ENCODE measurements at regions not wholly inside any gene's neighbourhood (a gene's known extent, or its start where the extent isn't known, plus 50 kb on each side); places are given as distances from the start of the nearest gene placed in this dataset.

DNA sequence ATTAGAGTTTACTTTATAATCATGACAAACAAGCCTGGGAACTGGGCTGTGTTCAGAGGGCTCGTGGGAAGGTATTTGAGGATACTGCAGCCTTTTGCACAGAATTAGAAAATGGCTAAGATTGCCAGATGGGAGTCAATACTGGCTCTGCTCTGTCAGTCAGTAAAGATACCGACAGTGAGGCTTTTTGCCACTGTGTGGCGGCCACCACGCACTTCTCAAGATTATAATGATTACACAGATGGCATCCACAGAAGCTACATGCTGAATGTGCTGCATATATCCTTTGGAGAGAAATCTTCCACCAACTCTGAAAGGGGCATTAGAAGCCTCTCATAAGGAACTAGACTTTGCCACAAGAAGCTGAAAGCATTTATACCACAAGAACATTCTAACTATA lies 213.4 kb upstream of the PTBP2 start:
- Histone ChIP-seq H3K9me3 (peaks cover 0 to 4% (median 0%) of the 10 kb centered on the region in 4 donors), H3K36me3 (no peaks in the 10 kb centered on the region), H3K4me1 (peaks cover 0 to 9% (median 0%) of the 10 kb centered on the region in 4 donors), H3K27me3 (no peaks in the 10 kb centered on the region), H3K4me3 (no peak overlapping the region), H3K27ac (replicated peaks in 1 of 4) (no peak overlapping the region)
- intact Hi-C loops (cut with DNase I) = no loop called here
- TF ChIP-seq POLR2A (IDR thresholded peaks at IDR 0.05; ENCODE audit: low read depth) (no peak), EP300 (IDR thresholded peaks at IDR 0.05) (no peak), POLR2AphosphoS5 (IDR thresholded peaks at IDR 0.05) (no peak)
- TF ChIP-seq, protein P1, sequence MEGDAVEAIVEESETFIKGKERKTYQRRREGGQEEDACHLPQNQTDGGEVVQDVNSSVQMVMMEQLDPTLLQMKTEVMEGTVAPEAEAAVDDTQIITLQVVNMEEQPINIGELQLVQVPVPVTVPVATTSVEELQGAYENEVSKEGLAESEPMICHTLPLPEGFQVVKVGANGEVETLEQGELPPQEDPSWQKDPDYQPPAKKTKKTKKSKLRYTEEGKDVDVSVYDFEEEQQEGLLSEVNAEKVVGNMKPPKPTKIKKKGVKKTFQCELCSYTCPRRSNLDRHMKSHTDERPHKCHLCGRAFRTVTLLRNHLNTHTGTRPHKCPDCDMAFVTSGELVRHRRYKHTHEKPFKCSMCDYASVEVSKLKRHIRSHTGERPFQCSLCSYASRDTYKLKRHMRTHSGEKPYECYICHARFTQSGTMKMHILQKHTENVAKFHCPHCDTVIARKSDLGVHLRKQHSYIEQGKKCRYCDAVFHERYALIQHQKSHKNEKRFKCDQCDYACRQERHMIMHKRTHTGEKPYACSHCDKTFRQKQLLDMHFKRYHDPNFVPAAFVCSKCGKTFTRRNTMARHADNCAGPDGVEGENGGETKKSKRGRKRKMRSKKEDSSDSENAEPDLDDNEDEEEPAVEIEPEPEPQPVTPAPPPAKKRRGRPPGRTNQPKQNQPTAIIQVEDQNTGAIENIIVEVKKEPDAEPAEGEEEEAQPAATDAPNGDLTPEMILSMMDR (IDR thresholded peaks at IDR 0.05) = no peak
- no peak for DNase-seq (ENCODE audit: extremely low spot score)
- WGBS = 80% methylated on average over 4 of the region's 4 CpGs

DNA sequence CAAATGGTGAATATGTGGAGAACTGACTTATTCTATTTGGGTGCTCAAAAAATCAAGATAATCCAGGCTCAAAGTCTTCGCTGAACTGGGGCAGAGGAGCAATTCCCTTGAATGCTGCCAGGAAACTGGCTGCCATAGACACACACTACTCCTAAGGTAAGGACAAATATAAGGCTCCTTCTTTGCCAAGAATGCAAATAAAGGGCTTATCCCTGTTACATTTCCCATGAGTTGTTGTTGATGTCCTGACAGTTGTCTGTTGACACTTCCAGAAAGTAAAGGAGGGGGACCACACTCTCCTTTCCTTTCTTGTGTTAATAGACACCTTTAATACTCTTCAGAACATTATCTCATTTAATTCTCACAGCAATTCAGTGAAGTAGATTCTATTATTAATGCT lies 212.2 kb upstream of the PTBP2 start:
- WGBS = 83% methylated on average over 1 of the region's 1 CpG
- Histone ChIP-seq H3K9me3 (no peaks in the 10 kb centered on the region), H3K36me3 (no peaks in the 10 kb centered on the region), H3K4me3 (no peak overlapping the region), H3K27me3 (no peaks in the 10 kb centered on the region), H3K4me1 (peaks cover 0 to 17% (median 0%) of the 10 kb centered on the region in 4 donors), H3K27ac (replicated peaks in 1 of 4) (no peak overlapping the region)
- intact Hi-C loops (cut with DNase I) = no loop called here
- DNase-seq (ENCODE audit: extremely low spot score) = no peak
- TF ChIP-seq POLR2A (IDR thresholded peaks at IDR 0.05; ENCODE audit: low read depth) = no peak
- TF ChIP-seq POLR2AphosphoS5 (IDR thresholded peaks at IDR 0.05) = no peak
- no peak for TF ChIP-seq EP300 (IDR thresholded peaks at IDR 0.05)
- TF ChIP-seq, protein P1 (IDR thresholded peaks at IDR 0.05) = no peak

DNA sequence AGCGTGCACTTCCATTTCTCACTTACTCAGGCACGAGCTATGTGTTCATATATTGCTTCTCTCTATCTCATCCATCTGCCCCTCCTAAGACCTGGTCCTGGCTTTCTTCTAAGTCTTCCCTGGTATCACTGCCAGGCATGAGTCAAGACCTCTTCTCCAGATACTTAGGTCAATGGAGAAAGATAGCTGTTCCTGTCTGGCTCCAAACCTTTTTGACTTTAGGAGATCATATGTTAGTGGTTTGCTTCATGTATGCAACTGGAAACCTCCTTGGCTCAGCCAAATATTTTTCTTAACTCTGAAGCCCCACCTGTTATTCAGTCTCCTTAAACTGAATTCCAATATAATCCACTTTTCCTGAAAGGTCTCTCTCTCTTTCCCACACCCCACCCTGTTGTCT lies 211.6 kb upstream of the PTBP2 start:
- no peak overlapping the region for H3K4me3 ChIP-seq
- WGBS = 92% methylated on average over 2 of the region's 2 CpGs
- DNase-seq (ENCODE audit: extremely low spot score) = no peak
- H3K36me3 ChIP-seq = no peaks in the 10 kb centered on the region
- intact Hi-C loops (cut with DNase I) = no loop called here
- TF ChIP-seq POLR2AphosphoS5 (IDR thresholded peaks at IDR 0.05) = no peak
- no peak for TF ChIP-seq EP300 (IDR thresholded peaks at IDR 0.05)
- no peak for TF ChIP-seq POLR2A (IDR thresholded peaks at IDR 0.05; ENCODE audit: low read depth)
- TF ChIP-seq, protein P1 (IDR thresholded peaks at IDR 0.05) = no peak
- H3K4me1 ChIP-seq = peaks cover 0 to 17% (median 0%) of the 10 kb centered on the region in 4 donors
- no peaks in the 10 kb centered on the region for H3K27me3 ChIP-seq
- no peaks in the 10 kb centered on the region for H3K9me3 ChIP-seq
- H3K27ac ChIP-seq (replicated peaks in 1 of 4) = no peak overlapping the region

DNA sequence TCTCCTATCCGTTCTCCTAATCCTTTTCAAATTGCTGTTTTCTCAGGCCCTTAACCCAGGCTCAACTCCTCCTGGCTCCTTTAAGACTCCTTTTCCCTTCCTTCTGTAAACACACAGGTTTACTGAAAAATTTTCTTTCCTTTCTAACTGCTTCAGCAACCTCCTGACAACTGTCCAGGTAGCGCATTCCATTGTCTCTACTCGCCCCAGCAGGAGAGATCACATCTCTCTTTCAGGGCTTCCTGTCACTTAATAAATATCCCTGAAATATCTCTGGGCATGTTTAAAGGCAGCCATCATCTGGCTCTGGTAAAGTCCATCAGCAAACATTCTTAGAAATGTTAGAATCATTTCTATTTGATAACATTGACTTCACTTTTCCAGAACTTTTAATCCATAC lies 211.2 kb upstream of the PTBP2 start:
- Histone ChIP-seq H3K9me3 (no peaks in the 10 kb centered on the region), H3K27ac (replicated peaks in 1 of 4) (no peak overlapping the region), H3K4me1 (peaks cover 0 to 17% (median 0%) of the 10 kb centered on the region in 4 donors), H3K4me3 (no peak overlapping the region), H3K36me3 (no peaks in the 10 kb centered on the region), H3K27me3 (no peaks in the 10 kb centered on the region)
- intact Hi-C loops (cut with DNase I) = no loop called here
- no peak for DNase-seq (ENCODE audit: extremely low spot score)
- no peak for TF ChIP-seq EP300 (IDR thresholded peaks at IDR 0.05)
- TF ChIP-seq, protein P1 (IDR thresholded peaks at IDR 0.05) = no peak
- TF ChIP-seq POLR2A (IDR thresholded peaks at IDR 0.05; ENCODE audit: low read depth) = no peak
- TF ChIP-seq POLR2AphosphoS5 (IDR thresholded peaks at IDR 0.05) = no peak
- 71% methylated on average over 3 of the region's 3 CpGs for WGBS

DNA sequence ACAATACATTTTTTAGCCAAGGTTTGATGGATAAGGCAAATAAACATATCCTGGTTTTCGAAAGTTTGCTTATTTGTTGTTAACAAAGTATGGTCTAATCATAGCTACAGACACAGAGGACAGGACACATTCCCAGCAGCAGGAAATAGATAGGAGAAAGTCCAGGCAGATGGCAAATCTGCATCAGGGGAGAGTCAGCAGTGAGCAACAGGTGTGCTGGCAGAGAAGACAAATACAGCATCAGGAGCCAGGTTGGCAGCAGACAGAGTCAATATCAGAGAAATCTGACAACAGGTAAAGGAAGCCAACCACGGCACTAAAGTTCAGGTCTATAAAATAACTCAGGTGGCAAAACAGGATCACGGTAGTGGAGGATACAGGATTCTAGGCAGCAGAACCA lies 210.7 kb upstream of the PTBP2 start:
- no peak for TF ChIP-seq POLR2A (IDR thresholded peaks at IDR 0.05; ENCODE audit: low read depth)
- no peak for TF ChIP-seq POLR2AphosphoS5 (IDR thresholded peaks at IDR 0.05)
- TF ChIP-seq, protein P1 (IDR thresholded peaks at IDR 0.05) = no peak
- no peak for TF ChIP-seq EP300 (IDR thresholded peaks at IDR 0.05)
- Histone ChIP-seq H3K36me3 (no peaks in the 10 kb centered on the region), H3K27ac (replicated peaks in 1 of 4) (no peak overlapping the region), H3K9me3 (no peaks in the 10 kb centered on the region), H3K27me3 (no peaks in the 10 kb centered on the region), H3K4me1 (peaks cover 0 to 17% (median 0%) of the 10 kb centered on the region in 4 donors), H3K4me3 (no peak overlapping the region)
- WGBS = 92% methylated on average over 3 of the region's 3 CpGs
- DNase-seq (ENCODE audit: extremely low spot score) = no peak
- intact Hi-C loops (cut with DNase I) = no loop called here
